ENCODE measurements at regions not wholly inside any gene's neighbourhood (a gene's known extent, or its start where the extent isn't known, plus 50 kb on each side); places are given as distances from the start of the nearest gene placed in this dataset.

DNA sequence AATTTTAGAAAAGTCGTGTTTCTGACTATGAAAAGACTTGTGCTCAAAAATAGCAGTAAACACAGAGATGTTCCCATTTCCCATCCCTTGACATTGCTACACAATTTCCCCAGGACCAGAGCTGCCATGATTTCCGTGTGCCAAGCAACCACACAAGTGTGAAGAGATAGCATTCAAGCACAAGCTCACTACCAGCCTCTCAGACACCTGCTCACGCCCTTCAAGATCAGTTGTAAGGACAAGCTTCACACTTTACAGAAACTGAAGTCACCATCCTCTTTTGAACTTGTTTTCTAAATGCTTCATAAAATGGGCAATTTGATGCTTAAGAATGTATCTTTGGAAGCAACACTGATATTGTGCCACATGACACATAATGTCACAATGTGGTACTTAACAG, 333.1 kb downstream of the CAAP1 start:
- DNase-seq (ENCODE audit: low spot score in 2 of 2) (no peak), ATAC-seq (ENCODE audit: low read depth) (no peak)
- Mint-ChIP-seq H3K36me3 (no peaks in the 10 kb centered on the region), H3K4me1 (no peaks in the 10 kb centered on the region), H3K9me3 (peaks cover 6% of the 10 kb centered on the region), H3K27me3 (no peaks in the 10 kb centered on the region), H3K4me3 (no peak overlapping the region), H3K27ac (no peak overlapping the region)

- H3K4me3 Mint-ChIP-seq = no peak overlapping the region
- no peak for DNase-seq (ENCODE audit: low spot score in 2 of 2)
- no peaks in the 10 kb centered on the region for H3K4me1 Mint-ChIP-seq
- H3K27ac Mint-ChIP-seq = no peak overlapping the region
- no peaks in the 10 kb centered on the region for H3K36me3 Mint-ChIP-seq
- no peak for ATAC-seq (ENCODE audit: low read depth)
- peaks cover 7% of the 10 kb centered on the region for H3K9me3 Mint-ChIP-seq
- no peaks in the 10 kb centered on the region for H3K27me3 Mint-ChIP-seq
These were observed 340.6 kb downstream of the CAAP1 start for GRCh38 chr9:26551971-26552370.

DNA sequence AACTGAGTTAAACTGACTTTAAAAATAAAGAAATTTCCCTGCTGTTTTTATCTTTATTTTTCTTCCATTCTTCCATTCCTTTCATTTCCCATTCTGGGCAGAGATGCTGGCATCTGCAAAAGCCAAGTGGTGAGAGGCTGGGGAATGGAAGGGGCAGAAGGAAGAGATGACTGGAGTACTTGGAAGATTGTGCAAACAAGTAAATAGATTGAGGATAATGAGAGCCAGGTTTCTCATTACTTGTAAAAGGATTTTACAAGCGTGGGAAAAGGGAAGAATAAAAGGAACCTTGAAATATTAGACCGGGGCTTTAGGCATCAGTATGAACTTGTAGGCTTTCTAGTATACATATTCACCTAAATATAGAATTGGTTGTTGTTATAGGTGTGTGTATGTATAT, 341.2 kb downstream of the CAAP1 start:
- Mint-ChIP-seq H3K4me1 (no peaks in the 10 kb centered on the region), H3K36me3 (no peaks in the 10 kb centered on the region), H3K27ac (no peak overlapping the region), H3K4me3 (no peak overlapping the region), H3K27me3 (no peaks in the 10 kb centered on the region), H3K9me3 (peaks cover 5% of the 10 kb centered on the region)
- ATAC-seq (ENCODE audit: low read depth) (no peak), DNase-seq (ENCODE audit: low spot score in 2 of 2) (no peak)

GRCh38 chr9:26548781-26549290, 343.8 kb downstream of the CAAP1 start:
- Mint-ChIP-seq H3K27ac (no peak overlapping the region), H3K4me3 (no peak overlapping the region), H3K27me3 (no peaks in the 10 kb centered on the region), H3K4me1 (no peaks in the 10 kb centered on the region), H3K9me3 (peaks cover 1% of the 10 kb centered on the region), H3K36me3 (no peaks in the 10 kb centered on the region)
- ATAC-seq (ENCODE audit: low read depth) = no peak
- DNase-seq (ENCODE audit: low spot score in 2 of 2) = no peak

DNA sequence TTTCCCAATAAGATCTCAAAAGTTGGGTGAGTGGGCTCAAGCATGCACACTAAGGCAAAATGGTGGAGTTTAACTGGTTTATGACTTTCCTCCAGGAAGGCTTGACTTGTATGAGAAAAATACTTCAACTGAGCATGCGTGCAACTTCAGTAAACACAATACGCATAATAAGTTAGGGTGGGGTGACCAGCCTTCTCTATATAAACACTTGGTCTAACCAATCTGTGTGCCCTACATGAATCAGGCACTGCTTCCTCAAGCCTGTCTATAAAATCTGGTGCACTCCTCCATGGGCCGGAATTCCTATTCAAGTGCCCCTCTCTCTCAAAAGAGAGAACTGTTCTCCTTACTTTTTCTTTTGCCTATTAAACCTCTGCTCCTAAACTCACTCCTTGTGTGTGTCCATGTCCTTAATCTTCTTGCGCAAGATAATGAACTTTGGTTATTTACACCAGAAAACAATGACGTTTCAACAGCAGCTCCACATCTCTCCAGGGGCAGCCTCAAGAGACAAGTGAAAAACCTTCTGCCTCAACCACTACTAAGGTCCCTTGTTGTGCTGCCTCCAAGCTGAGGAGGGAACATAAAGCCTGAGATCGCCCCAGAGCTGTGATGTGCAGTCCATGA, 352.6 kb downstream of the CAAP1 start:
- no peaks in the 10 kb centered on the region for H3K27me3 Mint-ChIP-seq
- no peak overlapping the region for H3K4me3 Mint-ChIP-seq
- no peaks in the 10 kb centered on the region for H3K4me1 Mint-ChIP-seq
- H3K36me3 Mint-ChIP-seq = peaks cover 2% of the 10 kb centered on the region
- ATAC-seq (ENCODE audit: low read depth) = no peak
- no peak overlapping the region for H3K27ac Mint-ChIP-seq
- peaks cover 10% of the 10 kb centered on the region for H3K9me3 Mint-ChIP-seq
- no peak for DNase-seq (ENCODE audit: low spot score in 2 of 2)

GRCh38 chr9:26537211-26537610, 355.4 kb downstream of the CAAP1 start:
- Mint-ChIP-seq H3K36me3 (peaks cover 2% of the 10 kb centered on the region), H3K27me3 (no peaks in the 10 kb centered on the region), H3K4me3 (no peak overlapping the region), H3K4me1 (no peaks in the 10 kb centered on the region), H3K9me3 (peaks cover 10% of the 10 kb centered on the region), H3K27ac (no peak overlapping the region)
- no peak for DNase-seq (ENCODE audit: low spot score in 2 of 2)
- ATAC-seq (ENCODE audit: low read depth) = no peak

DNA sequence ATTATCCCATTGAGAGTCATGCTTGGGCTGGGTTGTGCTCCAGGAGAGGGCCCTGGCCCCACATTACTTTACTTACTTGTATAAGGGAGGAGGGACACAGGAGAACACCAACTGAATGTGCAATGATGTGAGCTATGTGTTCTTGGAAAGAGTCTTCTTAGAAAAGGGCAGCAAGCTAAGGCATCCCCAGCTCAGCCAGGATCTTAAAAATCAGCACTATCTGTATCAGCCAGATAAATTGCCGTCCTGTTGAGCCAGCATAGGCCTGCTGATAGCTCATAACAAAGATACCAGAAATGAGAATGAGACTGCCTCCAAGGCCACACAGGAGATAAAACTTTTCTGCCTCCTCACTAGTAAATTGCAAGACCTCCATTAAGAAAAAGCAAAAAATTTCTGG, 357.5 kb downstream of the CAAP1 start:
- H3K36me3 Mint-ChIP-seq = no peaks in the 10 kb centered on the region
- no peak for DNase-seq (ENCODE audit: low spot score in 2 of 2)
- H3K4me1 Mint-ChIP-seq = no peaks in the 10 kb centered on the region
- H3K27ac Mint-ChIP-seq = no peak overlapping the region
- peaks cover 6% of the 10 kb centered on the region for H3K9me3 Mint-ChIP-seq
- no peak overlapping the region for H3K4me3 Mint-ChIP-seq
- ATAC-seq (ENCODE audit: low read depth) = no peak
- H3K27me3 Mint-ChIP-seq = no peaks in the 10 kb centered on the region

GRCh38 chr9:26530841-26531240, 361.8 kb downstream of the CAAP1 start:
- no peak for ATAC-seq (ENCODE audit: low read depth)
- H3K27me3 Mint-ChIP-seq = no peaks in the 10 kb centered on the region
- H3K27ac Mint-ChIP-seq = no peak overlapping the region
- H3K36me3 Mint-ChIP-seq = no peaks in the 10 kb centered on the region
- DNase-seq (ENCODE audit: low spot score in 2 of 2) = no peak
- peaks cover 3% of the 10 kb centered on the region for H3K9me3 Mint-ChIP-seq
- no peak overlapping the region for H3K4me3 Mint-ChIP-seq
- H3K4me1 Mint-ChIP-seq = no peaks in the 10 kb centered on the region

GRCh38 chr9:26527931-26528330, 364.7 kb downstream of the CAAP1 start:
- Mint-ChIP-seq H3K36me3 (no peaks in the 10 kb centered on the region), H3K27me3 (no peaks in the 10 kb centered on the region), H3K4me3 (no peak overlapping the region), H3K27ac (no peak overlapping the region), H3K4me1 (no peaks in the 10 kb centered on the region), H3K9me3 (peaks cover 2% of the 10 kb centered on the region)
- DNase-seq (ENCODE audit: low spot score in 2 of 2) = no peak
- no peak for ATAC-seq (ENCODE audit: low read depth)

- Mint-ChIP-seq H3K4me1 (no peaks in the 10 kb centered on the region), H3K27me3 (peaks cover 2% of the 10 kb centered on the region), H3K27ac (no peak overlapping the region), H3K4me3 (no peak overlapping the region), H3K9me3 (no peaks in the 10 kb centered on the region), H3K36me3 (no peaks in the 10 kb centered on the region)
- no peak for ATAC-seq (ENCODE audit: low read depth)
- DNase-seq (ENCODE audit: low spot score in 2 of 2) = no peak
These were observed 368.3 kb downstream of the CAAP1 start for GRCh38 chr9:26524267-26524666.

DNA sequence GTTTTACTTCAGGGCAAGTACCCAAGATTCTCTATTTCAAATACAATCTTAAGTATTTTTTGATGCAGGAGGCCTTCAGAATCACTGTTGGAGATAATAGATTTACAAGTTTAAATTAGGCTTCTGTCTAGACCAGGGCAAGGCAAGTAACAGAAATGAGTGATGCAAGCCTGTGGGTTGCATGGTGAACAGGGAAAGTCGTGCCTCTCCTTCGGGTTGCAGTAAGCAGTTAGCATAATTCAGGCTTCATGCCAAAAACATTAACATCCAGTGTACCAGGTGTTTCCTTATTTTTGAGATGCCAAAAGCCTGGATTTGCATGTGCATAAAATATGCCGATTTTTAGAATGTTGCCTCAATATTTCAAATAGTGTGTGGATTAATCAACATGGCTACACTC, 369.0 kb downstream of the CAAP1 start:
- Mint-ChIP-seq H3K4me1 (no peaks in the 10 kb centered on the region), H3K4me3 (no peak overlapping the region), H3K27ac (no peak overlapping the region), H3K27me3 (peaks cover 2% of the 10 kb centered on the region), H3K9me3 (no peaks in the 10 kb centered on the region), H3K36me3 (no peaks in the 10 kb centered on the region)
- ATAC-seq (ENCODE audit: low read depth) = no peak
- no peak for DNase-seq (ENCODE audit: low spot score in 2 of 2)

DNA sequence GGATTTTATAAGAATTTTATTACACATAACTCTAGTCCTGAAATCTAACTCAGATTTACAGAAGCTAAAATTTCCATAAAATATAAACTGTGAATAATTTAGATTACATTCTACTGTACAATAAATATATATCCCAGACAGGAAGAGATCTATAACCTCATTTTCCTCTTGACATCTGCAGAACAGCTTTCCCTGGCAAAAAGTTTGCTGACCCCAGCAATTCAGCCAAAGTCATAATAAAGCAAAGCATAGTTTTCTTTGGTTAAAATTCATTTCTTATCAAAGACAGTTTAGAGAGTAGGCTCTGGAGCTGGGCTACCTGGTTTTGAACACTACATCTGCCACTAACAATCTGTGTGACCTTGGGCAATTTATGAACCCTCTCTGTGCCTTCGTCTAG, 372.5 kb downstream of the CAAP1 start:
- H3K27me3 Mint-ChIP-seq = peaks cover 2% of the 10 kb centered on the region
- H3K9me3 Mint-ChIP-seq = peaks cover 2% of the 10 kb centered on the region
- ATAC-seq (ENCODE audit: low read depth) (no peak), DNase-seq (ENCODE audit: low spot score in 2 of 2) (no peak)
- no peaks in the 10 kb centered on the region for H3K4me1 Mint-ChIP-seq
- H3K27ac Mint-ChIP-seq = no peak overlapping the region
- H3K36me3 Mint-ChIP-seq = no peaks in the 10 kb centered on the region
- H3K4me3 Mint-ChIP-seq = no peak overlapping the region

GRCh38 chr9:26516773-26517343, 375.7 kb downstream of the CAAP1 start:
- peaks cover 2% of the 10 kb centered on the region for H3K9me3 Mint-ChIP-seq
- H3K4me3 Mint-ChIP-seq = no peak overlapping the region
- no peaks in the 10 kb centered on the region for H3K4me1 Mint-ChIP-seq
- DNase-seq (ENCODE audit: low spot score in 2 of 2) = no peak
- H3K27ac Mint-ChIP-seq = no peak overlapping the region
- H3K27me3 Mint-ChIP-seq = peaks cover 2% of the 10 kb centered on the region
- ATAC-seq (ENCODE audit: low read depth) = no peak
- no peaks in the 10 kb centered on the region for H3K36me3 Mint-ChIP-seq

DNA sequence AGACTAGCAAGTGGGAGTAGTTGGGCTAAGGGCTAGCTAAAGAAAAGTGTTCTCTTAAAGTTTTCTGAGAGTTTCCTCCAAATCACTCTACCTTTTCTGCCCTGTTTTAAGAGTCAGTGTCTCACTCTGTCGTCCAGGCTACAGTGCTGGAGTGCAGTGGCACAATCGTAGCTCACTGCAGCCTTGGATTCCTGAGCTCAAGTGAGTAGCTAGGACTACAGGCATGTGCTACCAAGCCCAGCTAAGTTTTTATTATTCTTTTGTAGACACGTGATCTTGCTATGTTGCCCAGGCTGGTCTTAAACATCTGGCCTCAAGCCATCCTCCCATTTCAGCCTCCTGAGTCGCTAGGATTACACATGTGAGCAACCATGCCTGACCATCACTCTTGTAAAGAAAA, 378.9 kb downstream of the CAAP1 start:
- ATAC-seq (ENCODE audit: low read depth) = no peak
- Mint-ChIP-seq H3K27ac (no peak overlapping the region), H3K36me3 (no peaks in the 10 kb centered on the region), H3K4me1 (no peaks in the 10 kb centered on the region), H3K27me3 (no peaks in the 10 kb centered on the region), H3K9me3 (peaks cover 2% of the 10 kb centered on the region), H3K4me3 (no peak overlapping the region)
- DNase-seq (ENCODE audit: low spot score in 2 of 2) = no peak

DNA sequence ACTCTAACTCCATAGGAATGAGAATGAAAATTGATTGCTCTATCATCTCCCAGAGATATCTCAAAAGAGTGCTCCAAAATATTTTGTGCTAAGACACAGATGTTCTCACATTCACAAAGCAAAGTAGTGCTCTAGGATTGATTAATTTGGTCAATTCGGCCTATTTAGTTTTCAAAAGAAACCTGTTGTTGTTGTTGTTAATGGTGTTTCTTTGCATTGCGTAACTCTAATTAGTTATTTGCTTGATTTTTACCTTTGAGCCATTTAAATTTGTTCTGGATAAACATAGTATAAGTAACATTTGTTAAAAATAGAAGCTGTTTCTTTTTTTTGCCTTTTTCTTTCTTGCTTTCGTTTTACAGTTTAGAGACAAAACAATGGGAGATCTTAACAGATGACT, 382.5 kb downstream of the CAAP1 start:
- no peaks in the 10 kb centered on the region for H3K27me3 Mint-ChIP-seq
- H3K27ac Mint-ChIP-seq = no peak overlapping the region
- no peak for DNase-seq (ENCODE audit: low spot score in 2 of 2)
- H3K9me3 Mint-ChIP-seq = peaks cover 3% of the 10 kb centered on the region
- no peak for ATAC-seq (ENCODE audit: low read depth)
- H3K36me3 Mint-ChIP-seq = no peaks in the 10 kb centered on the region
- no peak overlapping the region for H3K4me3 Mint-ChIP-seq
- no peaks in the 10 kb centered on the region for H3K4me1 Mint-ChIP-seq
